Epithelial cell of esophagus (primary cell): ENCODE measurements at regions not wholly inside any gene's neighbourhood (a gene's known extent, or its start where the extent isn't known, plus 50 kb on each side); places are given as distances from the start of the nearest gene placed in this dataset.

Source experiments
- DNase-seq: peaks from one replicate; pipeline ENCODE4 v3.0.0; 2010; ENCODE audit warnings: low read depth
- H3K4me3 ChIP-seq: 2 replicates; pipeline ENCODE4 v1.5.1; 2011; ENCODE audit warnings: mild to moderate bottlenecking, low read length, control low read depth
- TF ChIP-seq, protein P1 (sequence below): IDR thresholded peaks from 2 replicates; pipeline ENCODE4 v1.5.1; 2011; ENCODE audit warnings: low read depth, mild to moderate bottlenecking, low read length, control low read depth, inconsistent platforms; ENCODE audit not compliant: insufficient read depth; ENCODE audit errors: missing control alignments

DNA sequence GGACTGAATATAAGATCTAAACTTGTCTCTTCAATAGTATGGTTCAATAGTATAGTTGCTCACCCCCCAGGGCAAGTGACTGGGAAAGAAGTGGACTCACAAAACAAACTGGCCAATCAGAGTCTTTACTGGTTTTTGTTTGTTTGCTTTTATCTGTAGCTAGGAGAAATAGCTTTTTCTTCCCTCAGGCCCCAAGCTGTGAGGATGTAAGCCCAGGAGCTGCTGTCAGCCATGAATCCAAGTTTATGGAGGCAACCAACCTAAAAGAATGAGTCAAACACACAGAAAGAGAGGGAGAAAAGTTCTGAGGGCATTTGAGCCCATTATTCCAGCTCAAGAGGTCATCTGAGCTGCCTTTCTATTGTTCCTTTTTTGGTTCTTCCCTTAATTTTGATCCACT is 375.3 kb downstream of the BCAT1 start:
- H3K4me3 ChIP-seq, result no peak overlapping the region
- TF ChIP-seq, protein P1, sequence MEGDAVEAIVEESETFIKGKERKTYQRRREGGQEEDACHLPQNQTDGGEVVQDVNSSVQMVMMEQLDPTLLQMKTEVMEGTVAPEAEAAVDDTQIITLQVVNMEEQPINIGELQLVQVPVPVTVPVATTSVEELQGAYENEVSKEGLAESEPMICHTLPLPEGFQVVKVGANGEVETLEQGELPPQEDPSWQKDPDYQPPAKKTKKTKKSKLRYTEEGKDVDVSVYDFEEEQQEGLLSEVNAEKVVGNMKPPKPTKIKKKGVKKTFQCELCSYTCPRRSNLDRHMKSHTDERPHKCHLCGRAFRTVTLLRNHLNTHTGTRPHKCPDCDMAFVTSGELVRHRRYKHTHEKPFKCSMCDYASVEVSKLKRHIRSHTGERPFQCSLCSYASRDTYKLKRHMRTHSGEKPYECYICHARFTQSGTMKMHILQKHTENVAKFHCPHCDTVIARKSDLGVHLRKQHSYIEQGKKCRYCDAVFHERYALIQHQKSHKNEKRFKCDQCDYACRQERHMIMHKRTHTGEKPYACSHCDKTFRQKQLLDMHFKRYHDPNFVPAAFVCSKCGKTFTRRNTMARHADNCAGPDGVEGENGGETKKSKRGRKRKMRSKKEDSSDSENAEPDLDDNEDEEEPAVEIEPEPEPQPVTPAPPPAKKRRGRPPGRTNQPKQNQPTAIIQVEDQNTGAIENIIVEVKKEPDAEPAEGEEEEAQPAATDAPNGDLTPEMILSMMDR, result no peak
- no peak for DNase-seq

DNA sequence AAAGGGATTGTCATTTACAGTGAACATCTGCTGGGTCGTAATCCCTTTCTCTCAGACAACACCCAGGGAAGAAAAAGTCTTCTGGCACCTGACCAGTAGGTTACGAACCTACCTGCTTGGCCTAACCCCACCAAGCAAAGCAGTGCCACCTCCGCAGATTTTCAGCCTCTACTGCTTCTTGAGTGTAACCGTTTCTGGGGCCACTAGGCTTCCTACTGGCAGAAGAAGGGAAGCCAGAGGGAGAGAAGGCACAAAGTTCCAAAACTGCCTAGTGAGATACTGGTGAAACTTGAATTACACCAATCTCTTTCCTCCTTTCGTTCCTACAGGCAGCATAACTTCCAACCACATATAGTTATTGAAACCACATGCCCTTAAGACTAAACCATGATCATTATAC is 383.6 kb downstream of the BCAT1 start:
- H3K4me3 ChIP-seq, result no peak overlapping the region
- TF ChIP-seq, protein P1, result no peak
- DNase-seq, result no peak

DNA sequence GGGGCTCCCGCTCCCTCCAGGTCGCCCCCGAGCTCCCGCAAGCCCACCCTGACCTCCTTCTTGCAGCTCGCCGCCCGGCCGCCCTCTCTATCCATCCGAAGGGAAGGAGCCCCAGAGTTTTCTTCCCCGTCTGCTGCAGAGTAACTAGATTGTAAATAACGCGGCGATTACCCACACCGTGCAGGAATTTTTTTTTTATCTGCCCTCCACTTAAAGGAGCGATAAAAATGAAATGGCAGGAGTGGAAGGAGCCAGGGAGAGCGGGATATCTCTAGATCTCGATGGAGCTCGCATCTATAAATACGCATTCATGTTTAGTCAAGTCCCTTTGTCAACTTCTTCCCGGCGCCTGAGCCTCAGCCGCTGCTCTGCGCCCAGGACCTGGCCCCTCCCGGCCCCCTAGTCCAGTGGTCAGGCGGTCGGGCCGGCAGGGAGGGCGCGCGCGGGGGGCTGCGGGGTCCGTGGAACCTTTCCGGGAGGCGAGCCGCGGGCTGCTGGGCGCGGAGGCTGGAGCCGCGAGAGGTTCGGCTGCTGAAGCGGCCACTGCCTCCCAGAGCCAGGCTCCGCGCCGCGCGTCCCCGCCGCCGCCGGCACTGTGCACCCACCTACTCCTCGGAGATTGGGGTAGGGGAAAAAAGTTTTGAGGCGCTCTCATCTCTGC is 386.0 kb downstream of the BCAT1 start:
- peak overlapping the region; percentile 55 for H3K4me3 ChIP-seq
- DNase-seq, result peak; percentile 25
- TF ChIP-seq, protein P1, result no peak

DNA sequence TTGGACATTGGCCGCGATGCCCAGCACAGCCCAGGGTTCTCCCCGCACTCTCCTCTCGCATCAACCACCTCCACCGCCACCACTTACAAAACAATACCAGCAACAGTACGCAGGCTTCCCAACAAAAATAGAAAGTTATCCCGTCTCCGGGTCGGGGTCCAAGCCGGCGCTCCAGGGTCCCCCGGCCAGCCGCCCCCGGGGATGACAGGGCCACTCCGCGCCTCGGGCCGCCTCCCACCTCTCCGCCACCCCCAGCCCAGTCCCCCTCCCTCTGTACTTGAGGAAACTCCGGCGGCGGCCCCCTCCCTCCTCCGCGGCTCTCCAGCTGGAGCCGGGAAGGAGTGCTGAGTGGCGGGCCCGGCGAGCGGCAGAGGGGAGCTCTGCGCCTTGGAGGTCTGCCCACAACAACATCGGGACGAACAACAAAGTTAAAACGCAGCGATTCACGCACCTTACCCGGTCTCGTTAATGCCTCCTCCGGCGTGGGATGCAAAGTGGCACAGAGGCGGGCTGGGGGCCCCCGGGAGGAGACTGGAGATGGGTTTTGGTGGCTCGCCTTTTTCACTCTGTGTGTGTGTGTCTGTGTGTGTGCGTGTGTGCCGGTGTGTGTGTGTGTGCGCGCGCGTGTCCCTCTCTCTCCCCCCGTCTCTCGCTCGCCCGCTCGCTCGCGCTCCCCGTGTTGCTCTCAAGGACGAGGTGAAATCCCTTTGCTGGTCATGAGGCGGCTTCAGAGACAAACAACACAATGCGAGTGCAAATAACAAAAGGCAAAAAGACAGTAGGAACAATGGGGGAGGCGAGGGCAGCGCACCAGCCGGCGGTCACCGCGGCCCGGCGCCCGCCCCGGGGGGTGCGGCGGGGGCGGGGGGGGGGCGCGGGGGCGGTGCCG is 386.8 kb downstream of the BCAT1 start:
- DNase-seq, result peak; percentile 25
- peak overlapping the region; percentile 55 for H3K4me3 ChIP-seq
- TF ChIP-seq, protein P1, result no peak

DNA sequence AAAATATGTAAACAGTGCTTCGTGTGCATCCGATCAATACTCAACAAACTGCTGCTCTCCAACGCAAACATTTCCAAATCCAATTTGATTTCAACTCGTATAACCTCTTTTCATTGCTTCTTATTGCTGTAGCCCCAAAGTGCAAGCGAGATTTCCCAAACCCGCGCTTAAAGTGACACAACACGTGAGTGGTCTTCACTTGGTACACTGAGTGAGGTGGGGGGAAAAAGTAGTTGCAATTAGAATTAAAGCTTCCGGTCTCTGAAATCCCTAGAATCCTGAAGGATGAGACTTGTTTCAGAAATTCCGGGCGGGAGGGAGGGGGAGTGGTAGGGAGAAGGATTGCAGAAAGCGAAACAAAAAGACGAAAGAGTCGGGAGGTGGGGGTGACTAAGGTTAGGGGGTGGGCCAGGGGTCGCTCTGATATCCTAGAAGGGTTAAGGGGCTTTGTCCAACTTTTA is 387.5 kb downstream of the BCAT1 start:
- DNase-seq, result peak; percentile 6
- H3K4me3 ChIP-seq, result peak overlapping the region; percentile 55
- TF ChIP-seq, protein P1, result no peak

DNA sequence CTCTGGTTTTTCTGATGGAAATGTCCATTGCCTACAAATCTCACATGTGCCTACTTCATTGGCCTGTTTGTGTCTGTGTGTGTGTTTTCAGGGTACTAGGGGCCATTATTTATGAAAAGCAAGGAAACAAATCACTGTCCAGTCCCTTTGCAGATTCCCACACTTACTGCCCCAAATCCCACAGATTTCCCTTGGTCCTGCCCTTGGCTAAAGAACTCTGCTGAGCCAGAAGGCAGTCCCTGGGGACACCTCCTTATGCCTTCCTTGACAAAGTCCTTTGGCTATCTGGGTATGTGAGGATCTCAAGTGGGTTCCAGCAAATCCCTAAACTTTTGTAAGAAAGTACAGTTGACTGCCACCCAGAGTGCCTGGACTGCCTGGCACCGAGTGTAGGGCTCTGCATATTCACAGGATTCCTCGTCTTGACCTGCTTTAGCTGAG is 388.1 kb downstream of the BCAT1 start:
- H3K4me3 ChIP-seq, result peak overlapping the region; percentile 55
- TF ChIP-seq, protein P1, result no peak
- no peak for DNase-seq
